ENCODE measurements at regions not wholly inside any gene's neighbourhood (a gene's known extent, or its start where the extent isn't known, plus 50 kb on each side); places are given as distances from the start of the nearest gene placed in this dataset.

GRCh38 chr11:28460348-28460747 lies 352.2 kb downstream of the METTL15 start:
- TF ChIP-seq, protein P1, sequence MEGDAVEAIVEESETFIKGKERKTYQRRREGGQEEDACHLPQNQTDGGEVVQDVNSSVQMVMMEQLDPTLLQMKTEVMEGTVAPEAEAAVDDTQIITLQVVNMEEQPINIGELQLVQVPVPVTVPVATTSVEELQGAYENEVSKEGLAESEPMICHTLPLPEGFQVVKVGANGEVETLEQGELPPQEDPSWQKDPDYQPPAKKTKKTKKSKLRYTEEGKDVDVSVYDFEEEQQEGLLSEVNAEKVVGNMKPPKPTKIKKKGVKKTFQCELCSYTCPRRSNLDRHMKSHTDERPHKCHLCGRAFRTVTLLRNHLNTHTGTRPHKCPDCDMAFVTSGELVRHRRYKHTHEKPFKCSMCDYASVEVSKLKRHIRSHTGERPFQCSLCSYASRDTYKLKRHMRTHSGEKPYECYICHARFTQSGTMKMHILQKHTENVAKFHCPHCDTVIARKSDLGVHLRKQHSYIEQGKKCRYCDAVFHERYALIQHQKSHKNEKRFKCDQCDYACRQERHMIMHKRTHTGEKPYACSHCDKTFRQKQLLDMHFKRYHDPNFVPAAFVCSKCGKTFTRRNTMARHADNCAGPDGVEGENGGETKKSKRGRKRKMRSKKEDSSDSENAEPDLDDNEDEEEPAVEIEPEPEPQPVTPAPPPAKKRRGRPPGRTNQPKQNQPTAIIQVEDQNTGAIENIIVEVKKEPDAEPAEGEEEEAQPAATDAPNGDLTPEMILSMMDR (IDR thresholded peaks at IDR 0.05): no peak
- TF ChIP-seq POLR2A (IDR thresholded peaks at IDR 0.05): no peak

Data from thyroid gland (tissue), 4 donors.